Heart left ventricle (tissue), 13 donors: ENCODE measurements at regions not wholly inside any gene's neighbourhood (a gene's known extent, or its start where the extent isn't known, plus 50 kb on each side); places are given as distances from the start of the nearest gene placed in this dataset.

Source experiments
- POLR2A ChIP-seq, 2 donors: fragments of 450-650 bp; IDR thresholded peaks; one replicate each; pipeline ENCODE4 v1.6.1; 2017; ENCODE audit warnings: antibody characterized with exemption in 2 of 2, mild to moderate bottlenecking in 2 of 2, moderate library complexity in 2 of 2
- TF ChIP-seq, protein P1 (sequence below), 12 donors: fragments of 200-600 bp; sonication (generic) in 4 of 12; IDR thresholded peaks; one replicate each; pipeline versions ENCODE4 v1.5.0 to v1.8.0; 2018 to 2022; ENCODE audit warnings: antibody characterized with exemption in 12 of 12, mild to moderate bottlenecking in 5 of 12
- donor health status: ischemic (EF 13 %, LVEDD 7.1; RV severe dilation, severe dysfunction).
- donor health status: DM: no; HTN: yes; CAD: no.
- donor health status: DM: no; HTN: no; CAD: no.
- donor health status: ischemic (EF 25% LVEDD 6.9; RV normal size, moderate dysfunction).
- donor health status: ischemic (EF 25% LVEDD 5.7; RV mildly dilated, moderate dysfunction).
- donor health status: ischemic (EF 35%, LVEDD 5.7; RV mildly dilated, moderate dysfunction).
- donor health status: nonischemic (EF 11% LVEDD 7.7; RV severe dilation, severe dysfunction).
- donor health status: DM: yes; HTN: yes; CAD: no.
- donor health status: PGD.
- donor health status: ischemic (EF 29% LVEDD 5.4; RV normal size, mild dysfunction).
- donor health status: nonischemic (EF 23%, LVEDD 6.1; RV moderate dilation, normal function).

- TF ChIP-seq, protein P1, sequence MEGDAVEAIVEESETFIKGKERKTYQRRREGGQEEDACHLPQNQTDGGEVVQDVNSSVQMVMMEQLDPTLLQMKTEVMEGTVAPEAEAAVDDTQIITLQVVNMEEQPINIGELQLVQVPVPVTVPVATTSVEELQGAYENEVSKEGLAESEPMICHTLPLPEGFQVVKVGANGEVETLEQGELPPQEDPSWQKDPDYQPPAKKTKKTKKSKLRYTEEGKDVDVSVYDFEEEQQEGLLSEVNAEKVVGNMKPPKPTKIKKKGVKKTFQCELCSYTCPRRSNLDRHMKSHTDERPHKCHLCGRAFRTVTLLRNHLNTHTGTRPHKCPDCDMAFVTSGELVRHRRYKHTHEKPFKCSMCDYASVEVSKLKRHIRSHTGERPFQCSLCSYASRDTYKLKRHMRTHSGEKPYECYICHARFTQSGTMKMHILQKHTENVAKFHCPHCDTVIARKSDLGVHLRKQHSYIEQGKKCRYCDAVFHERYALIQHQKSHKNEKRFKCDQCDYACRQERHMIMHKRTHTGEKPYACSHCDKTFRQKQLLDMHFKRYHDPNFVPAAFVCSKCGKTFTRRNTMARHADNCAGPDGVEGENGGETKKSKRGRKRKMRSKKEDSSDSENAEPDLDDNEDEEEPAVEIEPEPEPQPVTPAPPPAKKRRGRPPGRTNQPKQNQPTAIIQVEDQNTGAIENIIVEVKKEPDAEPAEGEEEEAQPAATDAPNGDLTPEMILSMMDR (IDR thresholded peaks at IDR 0.05): no peak
- TF ChIP-seq POLR2A (IDR thresholded peaks at IDR 0.05): no peak
These were observed 413.8 kb downstream of the FBXO15 start for GRCh38 chr18:73733806-73734314.
